ENCODE measurements at regions not wholly inside any gene's neighbourhood (a gene's known extent, or its start where the extent isn't known, plus 50 kb on each side); places are given as distances from the start of the nearest gene placed in this dataset.

DNA sequence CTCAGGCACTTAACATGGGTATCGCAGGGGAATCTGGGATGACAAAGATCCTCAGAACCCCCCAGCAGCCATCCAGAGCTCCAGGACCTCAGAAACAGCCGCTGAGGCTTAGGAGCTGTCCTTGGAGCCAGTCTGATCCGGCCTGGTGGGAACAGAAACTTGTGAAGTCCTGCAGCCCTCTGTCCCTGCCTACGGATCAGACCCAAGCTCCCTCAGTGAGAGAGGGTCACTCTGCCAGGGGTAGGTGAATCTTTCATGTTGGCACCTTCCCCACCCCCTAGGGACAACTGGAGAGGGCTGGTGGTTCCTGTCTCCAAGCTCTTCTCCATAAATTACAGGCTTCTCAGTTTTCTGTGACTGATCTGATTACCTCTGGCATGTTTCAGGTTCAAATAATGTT, 122.3 kb downstream of the TLR5 start:
- Histone ChIP-seq H3K4ac (replicated peaks; ENCODE audit: insufficient read length, low read depth, low read length) (no peak overlapping the region), H2BK20ac (ENCODE audit: low read length) (no peak overlapping the region), H3K27ac (ENCODE audit: low read depth, low read length) (no peak overlapping the region; the same call in 1 of the 2 replicates), H3K4me3 (ENCODE audit: extremely low read depth in 1 of 4, insufficient read depth in 2 of 4, low read depth in 3 of 4, low read length in 4 of 4) (no peak overlapping the region), H2AK5ac (ENCODE audit: low read depth, low read length) (0 out of 2 replicates have a peak overlapping the region, but pooled peaks have one; percentile 98), H2AFZ (ENCODE audit: low read length) (no peak overlapping the region), H3K79me2 (ENCODE audit: control insufficient read depth in 1 of 2, insufficient read depth in 2 of 2, low read length in 2 of 2) (peaks cover 0 to 6% of the 10 kb centered on the region in 2 experiments; a peak in 2 of 4 replicates), H3K14ac (ENCODE audit: insufficient read length) (no peak overlapping the region), H3K4me2 (ENCODE audit: insufficient read depth in 1 of 2, low read depth in 2 of 2, low read length in 2 of 2) (no peak overlapping the region; a peak in 1 of 4 replicates), H3K23ac (ENCODE audit: insufficient read length) (no peak overlapping the region), H3K79me1 (ENCODE audit: low read depth, low read length) (peaks cover 6% of the 10 kb centered on the region), H2BK12ac (ENCODE audit: low read depth, low read length) (no peak overlapping the region; the same call in 1 of the 2 replicates), H2BK120ac (replicated peaks; ENCODE audit: low read depth, low read length) (no peak overlapping the region), H3K9ac (replicated peaks in 1 of 4; ENCODE audit: extremely low read depth in 1 of 4, low read depth in 3 of 4, low read length in 3 of 4) (no peak overlapping the region), H4K20me1 (replicated peaks in 1 of 2; ENCODE audit: control insufficient read depth in 1 of 2, insufficient read depth in 2 of 2, low read length in 2 of 2) (peaks cover 2 to 4% of the 10 kb centered on the region in 2 experiments), H2BK15ac (ENCODE audit: low read length) (no peak overlapping the region), H4K8ac (ENCODE audit: extremely low read depth, insufficient read depth, low read length) (no peak overlapping the region), H3K36me3 (ENCODE audit: control insufficient read depth in 2 of 4, insufficient read depth in 4 of 4, low read length in 3 of 4) (peaks cover 18 to 91% (median 42%) of the 10 kb centered on the region in 4 experiments), H3K4me1 (replicated peaks in 1 of 4; ENCODE audit: control insufficient read depth in 3 of 4, insufficient read depth in 4 of 4, low read length in 3 of 4) (peaks cover 14 to 42% (median 27%) of the 10 kb centered on the region in 4 experiments), H3K9me3 (ENCODE audit: insufficient read depth in 2 of 2, low read depth in 1 of 2, low read length in 1 of 2) (no peaks in the 10 kb centered on the region), H3K27me3 (replicated peaks in 1 of 4; ENCODE audit: control insufficient read depth in 3 of 4, extremely low read depth in 1 of 4, insufficient read depth in 3 of 4, low read length in 3 of 4) (no peaks in the 10 kb centered on the region), H3K56ac (replicated peaks; ENCODE audit: insufficient read length, low read depth, low read length) (no peak overlapping the region), H2BK5ac (ENCODE audit: low read depth, low read length) (no peak overlapping the region), H4K5ac (ENCODE audit: insufficient read length, low read depth, low read length) (no peak overlapping the region), H3K18ac (ENCODE audit: extremely low read depth, low read length) (no peak overlapping the region; the same call in 1 of the 2 replicates), H3K23me2 (ENCODE audit: low read depth, low read length) (peaks cover 3% of the 10 kb centered on the region; the same call in 1 of the 2 replicates), H4K91ac (replicated peaks; ENCODE audit: insufficient read length, low read length) (no peak overlapping the region)
- TF ChIP-seq SIRT6 (IDR thresholded peaks at IDR 0.05; ENCODE audit: low read length) (no peak), POLR2A (IDR thresholded peaks at IDR 0.05; ENCODE audit: control extremely low read depth in 1 of 2, low read depth in 2 of 2, low read length in 2 of 2) (peak; percentile 44 to 68; a peak in 2 of 3 replicates), POLR2AphosphoS5 (IDR thresholded peaks at IDR 0.05; ENCODE audit: low read depth, low read length) (peak; percentile 55; the same call in 1 of the 2 replicates), EP300 (IDR thresholded peaks at IDR 0.05; ENCODE audit: borderline replicate concordance in 1 of 2, low read depth in 2 of 2, low read length in 2 of 2) (no peak), TCF12 (IDR thresholded peaks at IDR 0.05; ENCODE audit: low read depth, low read length) (no peak), GABPA (IDR thresholded peaks at IDR 0.05; ENCODE audit: borderline replicate concordance, insufficient read depth, low read length) (no peak), SRF (IDR thresholded peaks at IDR 0.05; ENCODE audit: low read depth, low read length) (no peak), SP2 (IDR thresholded peaks at IDR 0.05; ENCODE audit: low read length) (no peak), MAFK (IDR thresholded peaks at IDR 0.05; ENCODE audit: low read depth, low read length) (no peak), KDM1A (IDR thresholded peaks at IDR 0.05; ENCODE audit: borderline replicate concordance, low read length) (no peak)
- DNase-seq (ENCODE audit: low read depth in 1 of 2, low spot score in 2 of 2) (no peak), FAIRE-seq (no peak)
- ChIA-PET POLR2A (ENCODE audit: partially characterized antibody) (interaction anchor here (0.7 to 6.4 kb wide), 18 partner anchors 10 to 215 kb away, joined by 3 to 62 read pairs (median 4); no protein-coding TSS in a partner anchor), CTCF (ENCODE audit: partially characterized antibody) (interaction anchor here (0.8 to 0.9 kb wide), 2 partner anchors 9 to 51 kb away, joined by 3 read pairs; no protein-coding TSS in a partner anchor)
- 85% methylated on average over 4 of the region's 4 CpGs; no CpG with 5 or more reads in 1 of the 2 experiments for WGBS, 2 experiments (ENCODE audit: extremely low coverage in 1 of 2, insufficient coverage in 1 of 2, insufficient read length in 1 of 2, insufficient replicate concordance in 2 of 2, low coverage in 1 of 2, low lambda C conversion rate in 2 of 2, missing lambda C conversion rate in 1 of 2)
